Liver (tissue), 7 donors: ENCODE measurements at regions not wholly inside any gene's neighbourhood (a gene's known extent, or its start where the extent isn't known, plus 50 kb on each side); places are given as distances from the start of the nearest gene placed in this dataset.

Experiments used
- DNase-seq: peaks from one replicate; pipeline ENCODE4 v3.0.0-alpha.2; 2017; ENCODE audit warnings: low spot score
- H3K27ac ChIP-seq, 2 donors: one replicate each; pipeline ENCODE4 v1.7.0; 2013; ENCODE audit warnings: inconsistent platforms in 2 of 2, low read length in 2 of 2, control low read depth in 1 of 2, low read depth in 1 of 2, mild to moderate bottlenecking in 1 of 2
- H3K27me3 ChIP-seq, 4 donors: one replicate each; pipeline versions ENCODE4 v1.6.1 to v1.7.0; 2013; ENCODE audit warnings: low read length in 3 of 4, inconsistent platforms in 1 of 4, mild to moderate bottlenecking in 1 of 4, moderate library complexity in 1 of 4; ENCODE audit not compliant: control insufficient read depth in 4 of 4, insufficient read depth in 4 of 4
- H3K36me3 ChIP-seq, 4 donors: one replicate each; pipeline versions ENCODE4 v1.6.1 to v1.7.0; 2013; ENCODE audit warnings: low read length in 3 of 4, mild to moderate bottlenecking in 3 of 4, low read depth in 1 of 4, moderate library complexity in 1 of 4; ENCODE audit not compliant: control insufficient read depth in 4 of 4, insufficient read depth in 3 of 4
- H3K4me1 ChIP-seq, 4 donors: one replicate each; pipeline versions ENCODE4 v1.6.1 to v1.7.0; 2013; ENCODE audit warnings: low read length in 3 of 4, mild to moderate bottlenecking in 3 of 4, moderate library complexity in 1 of 4; ENCODE audit not compliant: control insufficient read depth in 4 of 4, insufficient read depth in 4 of 4
- H3K4me3 ChIP-seq, 3 donors: one replicate each; pipeline versions ENCODE4 v1.6.1 to v1.7.0; 2013; ENCODE audit warnings: low read length in 3 of 3, control low read depth in 1 of 3, low read depth in 1 of 3, mild to moderate bottlenecking in 1 of 3
- H3K9ac ChIP-seq, 2 donors: one replicate each; pipeline ENCODE4 v1.7.0; 2013; ENCODE audit warnings: low read length in 2 of 2, mild to moderate bottlenecking in 2 of 2, moderate library complexity in 2 of 2, control low read depth in 1 of 2, low read depth in 1 of 2
- H3K9me3 ChIP-seq, 4 donors: one replicate each; pipeline versions ENCODE4 v1.6.1 to v1.7.0; 2013; ENCODE audit warnings: low read length in 3 of 4; ENCODE audit not compliant: control insufficient read depth in 4 of 4
- ATF3 ChIP-seq: IDR thresholded peaks from 2 replicates; pipeline ENCODE4 v1.6.1; 2016; ENCODE audit warnings: antibody characterized with exemption
- EGR1 ChIP-seq, 2 donors: IDR thresholded peaks; 2 replicates each; pipeline ENCODE4 v1.6.1; 2016 to 2018; ENCODE audit warnings: antibody characterized with exemption in 2 of 2, low read depth in 2 of 2
- FOXA1 ChIP-seq: IDR thresholded peaks from 2 replicates; pipeline ENCODE4 v1.6.1; 2016; ENCODE audit warnings: antibody characterized with exemption
- FOXA2 ChIP-seq: IDR thresholded peaks from 2 replicates; pipeline ENCODE4 v1.6.1; 2016; ENCODE audit warnings: antibody characterized with exemption
- GABPA ChIP-seq, 2 donors: IDR thresholded peaks in 1 of 2; conservative IDR thresholded peaks in 1 of 2; 2 replicates each; pipeline ENCODE4 v1.6.1; 2016; ENCODE audit warnings: antibody characterized with exemption in 2 of 2, mild to moderate bottlenecking in 1 of 2, moderate library complexity in 1 of 2
- HNF4A ChIP-seq, 2 donors: conservative IDR thresholded peaks; 2 replicates each; pipeline ENCODE4 v1.6.1; 2016; ENCODE audit warnings: antibody characterized with exemption in 2 of 2, mild to moderate bottlenecking in 2 of 2
- HNF4G ChIP-seq: IDR thresholded peaks from 2 replicates; pipeline ENCODE4 v1.6.1; 2016; ENCODE audit warnings: antibody characterized with exemption
- JUND ChIP-seq, 2 donors: IDR thresholded peaks; 2 replicates each; pipeline ENCODE4 v1.6.1; 2016; ENCODE audit warnings: antibody characterized with exemption in 2 of 2
- MAX ChIP-seq: IDR thresholded peaks from 2 replicates; pipeline ENCODE4 v1.6.1; 2016; ENCODE audit warnings: antibody characterized with exemption
- NR2F2 ChIP-seq: IDR thresholded peaks from 2 replicates; pipeline ENCODE4 v1.6.1; 2016; ENCODE audit warnings: antibody characterized with exemption
- RAD21 ChIP-seq, 2 donors: IDR thresholded peaks; 2 replicates each; pipeline ENCODE4 v1.6.1; 2016; ENCODE audit warnings: antibody characterized with exemption in 2 of 2, mild to moderate bottlenecking in 2 of 2
- REST ChIP-seq: IDR thresholded peaks from 2 replicates; pipeline ENCODE4 v1.6.1; 2016; ENCODE audit warnings: antibody characterized with exemption, mild to moderate bottlenecking
- RXRA ChIP-seq, 2 donors: IDR thresholded peaks; 2 replicates each; pipeline ENCODE4 v1.6.1; 2017 to 2018; ENCODE audit warnings: antibody characterized with exemption in 2 of 2, mild to moderate bottlenecking in 1 of 2
- SP1 ChIP-seq: IDR thresholded peaks from 2 replicates; pipeline ENCODE4 v1.6.1; 2018; ENCODE audit warnings: antibody characterized with exemption, mild to moderate bottlenecking
- TAF1 ChIP-seq: conservative IDR thresholded peaks from 2 replicates; pipeline ENCODE4 v1.6.1; 2016; ENCODE audit warnings: antibody characterized with exemption, mild to moderate bottlenecking
- YY1 ChIP-seq: IDR thresholded peaks from 2 replicates; pipeline ENCODE4 v1.6.1; 2016; ENCODE audit warnings: antibody characterized with exemption, mild to moderate bottlenecking
- ZBTB33 ChIP-seq: IDR thresholded peaks from 2 replicates; pipeline ENCODE4 v1.6.1; 2016; ENCODE audit warnings: antibody characterized with exemption
- WGBS: extraction: QIAGEN DNeasy Blood & Tissue Kit; methylation state at CpG from one replicate; pipeline ENCODE4 v1.1.7; 2013; 5-methylcytosine and 5-hydroxymethylcytosine counted together
- donor health status: healthy.
- donor health status: healthy.
- donor health status: healthy.
- donor health status: healthy.

- Histone ChIP-seq H3K27ac (no peak overlapping the region), H3K27me3 (no peaks in the 10 kb centered on the region), H3K4me3 (no peak overlapping the region), H3K4me1 (no peaks in the 10 kb centered on the region), H3K9ac (no peak overlapping the region), H3K9me3 (no peaks in the 10 kb centered on the region), H3K36me3 (no peaks in the 10 kb centered on the region)
- no peak for TF ChIP-seq HNF4G
- no peak for TF ChIP-seq TAF1
- TF ChIP-seq ZBTB33: no peak
- DNase-seq: no peak
- 84% methylated on average over 2 of the region's 2 CpGs for WGBS
Measured at GRCh38 chr4:66568001-66568400, 897.7 kb upstream of the EPHA5 start.

- Histone ChIP-seq H3K27ac (no peak overlapping the region), H3K36me3 (no peaks in the 10 kb centered on the region), H3K27me3 (no peaks in the 10 kb centered on the region), H3K9me3 (no peaks in the 10 kb centered on the region), H3K4me1 (no peaks in the 10 kb centered on the region), H3K9ac (no peak overlapping the region), H3K4me3 (no peak overlapping the region)
- no peak for TF ChIP-seq FOXA2
- no peak for TF ChIP-seq ATF3
- TF ChIP-seq JUND (IDR thresholded peaks at IDR 0.05): no peak
- no peak for TF ChIP-seq RAD21 (IDR thresholded peaks at IDR 0.05)
- no peak for TF ChIP-seq SP1
- TF ChIP-seq ZBTB33: no peak
- TF ChIP-seq FOXA1: no peak
- TF ChIP-seq MAX: no peak
- TF ChIP-seq HNF4A (conservative IDR thresholded peaks at IDR 0.05): no peak
- TF ChIP-seq NR2F2: no peak
- no peak for TF ChIP-seq YY1
- TF ChIP-seq REST: no peak
- TF ChIP-seq GABPA (IDR thresholded peaks at IDR 0.05 in 1 of 2, conservative IDR thresholded peaks at IDR 0.05 in 1 of 2): no peak
- no peak for TF ChIP-seq EGR1 (IDR thresholded peaks at IDR 0.05; ENCODE audit: low read depth in 2 of 2)
- TF ChIP-seq TAF1: no peak
- no peak for TF ChIP-seq RXRA (IDR thresholded peaks at IDR 0.05)
- DNase-seq: no peak
Measured at GRCh38 chr4:66567551-66567950, 897.3 kb upstream of the EPHA5 start.
